Thyroid gland (tissue), 4 donors: ENCODE measurements at regions not wholly inside any gene's neighbourhood (a gene's known extent, or its start where the extent isn't known, plus 50 kb on each side); places are given as distances from the start of the nearest gene placed in this dataset.
"Not testable (repeated sequence)": the region's sequence is repeated elsewhere in the genome, so short reads cannot be mapped to it uniquely, and the experiment has no call there.

Source experiments
- DNase-seq, 2 donors: peaks; one replicate each; pipeline ENCODE4 v3.0.0-alpha.2; 2019
- H3K27ac ChIP-seq, 3 donors: fragments of 200-600 bp; sonication (generic); 1 replicate in 2 of 3; 2 replicates in 1 of 3; pipeline ENCODE4 v1.5.1; 2016 to 2019; ENCODE audit warnings: mild to moderate bottlenecking in 1 of 3, moderate library complexity in 1 of 3
- H3K27me3 ChIP-seq: fragments of 200-600 bp; sonication (generic); one replicate; pipeline ENCODE4 v1.5.1; 2019
- H3K36me3 ChIP-seq, 2 donors: fragments of 200-600 bp; sonication (generic); one replicate each; pipeline ENCODE4 v1.5.1; 2016 to 2019
- H3K4me1 ChIP-seq, 2 donors: fragments of 200-600 bp; sonication (generic); one replicate each; pipeline ENCODE4 v1.5.1; 2017 to 2019
- H3K4me3 ChIP-seq, 3 donors: fragments of 200-600 bp; sonication (generic); replicated peaks in 1 of 3; 1 replicate in 2 of 3; 2 replicates in 1 of 3; pipeline ENCODE4 v1.5.1; 2016; ENCODE audit warnings: mild to moderate bottlenecking in 1 of 3
- H3K9me3 ChIP-seq: fragments of 200-600 bp; sonication (generic); one replicate; pipeline ENCODE4 v1.5.1; 2017
- POLR2A ChIP-seq, 2 donors: fragments of 450-650 bp; IDR thresholded peaks; one replicate each; pipeline ENCODE4 v1.6.1; 2017; ENCODE audit warnings: antibody characterized with exemption in 2 of 2, mild to moderate bottlenecking in 2 of 2, moderate library complexity in 1 of 2
- whole genome bisulfite sequencing, 2 donors: methylation state at CpG; one replicate each; pipeline ENCODE4 v1.1.5; 2017; 5-methylcytosine and 5-hydroxymethylcytosine counted together
- intact Hi-C: fragments of 100-400 bp; cut with DNase I; formaldehyde crosslinking; loops from one replicate; pipeline ENCODE4 v1.15.1; 2023
- TF ChIP-seq, protein P1 (sequence below), 6 experiments: fragments of 200-600 bp in 3 of 6; fragments of 450-650 bp in 3 of 6; sonication (generic) in 3 of 6; IDR thresholded peaks; one replicate each; pipeline ENCODE4 v1.5.1; 2016 to 2019; ENCODE audit warnings: antibody characterized with exemption in 6 of 6, mild to moderate bottlenecking in 2 of 6, inconsistent platforms in 1 of 6, moderate library complexity in 1 of 6

DNA sequence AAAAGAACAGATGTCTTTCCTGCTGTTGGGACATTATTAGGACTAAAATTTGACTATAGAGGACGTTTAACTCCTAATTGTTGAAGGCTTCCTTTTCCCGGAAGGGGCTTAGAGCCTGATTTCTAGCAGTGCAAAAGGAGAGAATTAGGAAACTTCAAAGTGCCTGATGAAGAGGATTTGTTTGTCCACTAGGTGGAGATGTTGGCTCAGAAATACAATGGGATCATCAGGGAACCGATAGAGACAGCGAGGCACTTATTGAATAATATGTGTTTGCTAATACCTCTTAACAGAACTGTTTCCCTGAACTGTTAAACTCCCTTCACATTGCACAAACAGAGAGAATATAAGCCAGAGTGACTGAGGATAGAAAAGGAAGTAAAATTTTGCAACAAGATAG, 311.5 kb downstream of the KDM5D start:
- Histone ChIP-seq H3K4me3 (no peak overlapping the region), H3K27me3 (no peaks in the 10 kb centered on the region), H3K9me3 (no peaks in the 10 kb centered on the region), H3K4me1 (no peaks in the 10 kb centered on the region), H3K27ac (no peak overlapping the region), H3K36me3 (no peaks in the 10 kb centered on the region)
- 2 to 4% methylated on average over 4 of the region's 4 CpGs for WGBS, 2 donors
- intact Hi-C loops = no loop called here
- TF ChIP-seq, protein P1, sequence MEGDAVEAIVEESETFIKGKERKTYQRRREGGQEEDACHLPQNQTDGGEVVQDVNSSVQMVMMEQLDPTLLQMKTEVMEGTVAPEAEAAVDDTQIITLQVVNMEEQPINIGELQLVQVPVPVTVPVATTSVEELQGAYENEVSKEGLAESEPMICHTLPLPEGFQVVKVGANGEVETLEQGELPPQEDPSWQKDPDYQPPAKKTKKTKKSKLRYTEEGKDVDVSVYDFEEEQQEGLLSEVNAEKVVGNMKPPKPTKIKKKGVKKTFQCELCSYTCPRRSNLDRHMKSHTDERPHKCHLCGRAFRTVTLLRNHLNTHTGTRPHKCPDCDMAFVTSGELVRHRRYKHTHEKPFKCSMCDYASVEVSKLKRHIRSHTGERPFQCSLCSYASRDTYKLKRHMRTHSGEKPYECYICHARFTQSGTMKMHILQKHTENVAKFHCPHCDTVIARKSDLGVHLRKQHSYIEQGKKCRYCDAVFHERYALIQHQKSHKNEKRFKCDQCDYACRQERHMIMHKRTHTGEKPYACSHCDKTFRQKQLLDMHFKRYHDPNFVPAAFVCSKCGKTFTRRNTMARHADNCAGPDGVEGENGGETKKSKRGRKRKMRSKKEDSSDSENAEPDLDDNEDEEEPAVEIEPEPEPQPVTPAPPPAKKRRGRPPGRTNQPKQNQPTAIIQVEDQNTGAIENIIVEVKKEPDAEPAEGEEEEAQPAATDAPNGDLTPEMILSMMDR (IDR thresholded peaks at IDR 0.05) = peak in 2 of 6 experiments; percentile 39 to 50
- no peak for TF ChIP-seq POLR2A (IDR thresholded peaks at IDR 0.05)
- no peak for DNase-seq

DNA sequence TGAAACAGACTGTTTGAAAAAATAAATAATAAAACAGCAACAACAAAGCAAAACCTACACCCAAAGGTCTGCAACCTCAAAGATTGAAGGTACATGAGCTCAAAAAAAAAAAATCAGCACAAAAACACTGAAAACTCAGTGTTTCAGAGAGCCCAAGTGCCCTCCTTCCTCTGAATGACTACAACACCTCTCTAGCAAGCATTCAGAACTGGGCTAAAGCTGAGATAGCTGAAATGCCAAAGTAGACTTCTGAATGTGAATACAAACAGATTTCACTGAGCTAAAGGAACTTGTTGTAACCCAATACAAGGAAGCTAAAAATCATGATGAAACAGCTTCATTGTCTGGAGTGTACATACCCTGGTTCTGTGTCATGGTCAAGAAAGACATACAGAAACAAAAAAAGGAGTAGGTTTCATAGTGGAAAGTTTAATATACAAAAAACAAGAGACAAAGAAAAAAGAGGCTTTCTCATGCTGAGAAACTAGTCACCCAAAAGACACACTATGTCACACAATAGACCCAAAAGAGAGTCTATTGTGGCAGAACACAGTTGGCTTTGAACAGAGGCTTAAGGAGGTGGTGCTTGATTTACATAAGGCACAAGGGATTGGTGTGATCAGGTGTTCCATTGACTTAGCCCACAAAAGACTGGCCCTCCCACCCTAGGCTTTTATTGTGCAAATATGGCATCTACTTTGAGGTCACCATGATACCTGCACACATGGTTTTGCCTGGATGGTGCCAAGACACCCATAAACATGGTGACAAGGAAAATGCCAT, 316.6 kb downstream of the KDM5D start:
- no peaks in the 10 kb centered on the region for H3K9me3 ChIP-seq
- intact Hi-C loops = no loop called here
- H3K4me1 ChIP-seq = no peaks in the 10 kb centered on the region

DNA sequence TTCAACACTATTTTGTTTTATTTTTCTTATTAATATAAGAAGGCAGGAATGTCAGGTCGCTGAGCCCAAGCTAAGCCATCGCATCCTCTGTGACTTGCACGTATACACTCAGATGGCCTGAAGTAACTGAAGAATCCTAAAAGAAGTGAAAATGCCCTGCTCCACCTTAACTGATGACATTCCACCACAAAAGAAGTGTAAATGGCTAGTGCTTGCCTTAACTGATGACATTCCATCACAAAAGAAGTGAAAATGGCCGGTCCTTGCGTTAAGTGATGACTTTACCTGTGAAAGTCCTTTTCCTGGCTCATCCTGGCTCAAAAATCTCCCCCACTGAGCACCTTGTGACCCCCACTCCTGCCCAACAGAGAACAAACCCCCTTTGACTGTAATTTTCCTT, 317.3 kb downstream of the KDM5D start:
- H3K4me1 ChIP-seq, intact Hi-C loops, H3K36me3 ChIP-seq, H3K9me3 ChIP-seq, H3K4me3 ChIP-seq, H3K27ac ChIP-seq, DNase-seq, H3K27me3 ChIP-seq: not testable (repeated sequence)
- 54 to 59% methylated on average over 5 of the region's 5 CpGs for WGBS, 2 donors

More for the DNA sequence above, 316.6 kb downstream of the KDM5D start:
- Histone ChIP-seq H3K4me3 (no peak overlapping the region), H3K27me3 (no peaks in the 10 kb centered on the region), H3K27ac (no peak overlapping the region), H3K36me3 (no peaks in the 10 kb centered on the region)
- TF ChIP-seq, protein P1 (IDR thresholded peaks at IDR 0.05) = no peak
- no peak for TF ChIP-seq POLR2A (IDR thresholded peaks at IDR 0.05)
- no peak for DNase-seq

DNA sequence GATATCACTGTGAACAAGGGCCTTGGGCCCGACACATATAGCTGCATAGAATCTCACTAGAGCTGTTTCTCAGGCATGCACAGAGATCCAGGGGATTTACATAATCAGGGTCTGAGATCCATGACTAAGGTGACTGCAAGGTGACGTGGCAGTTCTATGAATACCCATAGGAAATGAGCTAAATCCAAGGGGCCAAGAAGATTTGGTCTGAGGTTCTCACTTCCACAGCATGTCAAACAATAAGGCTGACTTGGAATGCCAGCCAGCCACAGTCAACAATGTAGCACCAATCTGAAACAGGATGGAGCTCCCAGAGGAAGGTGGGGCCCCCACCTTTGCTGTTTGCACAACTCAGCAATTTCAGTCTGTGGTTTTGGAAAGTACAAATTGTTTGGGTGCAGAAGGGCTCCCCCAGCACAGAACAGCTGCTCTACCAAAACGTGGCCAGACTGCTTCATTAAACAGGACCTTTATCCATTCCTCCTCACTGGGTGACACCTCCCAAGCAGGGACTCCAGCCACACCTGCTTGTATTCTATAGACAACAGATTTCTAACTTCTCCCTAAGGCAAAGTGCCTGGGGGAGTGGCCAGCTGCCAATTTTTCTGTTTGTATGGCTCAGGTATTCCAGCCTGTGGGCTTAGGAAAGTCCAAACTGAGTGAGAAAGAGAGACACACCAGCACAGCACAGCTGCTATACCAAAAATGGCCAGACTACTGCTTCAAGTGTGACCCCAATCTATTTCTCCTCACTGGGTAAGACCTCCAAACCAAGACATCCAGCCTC, 333.4 kb downstream of the KDM5D start:
- Histone ChIP-seq H3K4me1 (no peaks in the 10 kb centered on the region), H3K9me3 (no peaks in the 10 kb centered on the region), H3K4me3 (no peak overlapping the region), H3K27me3 (no peaks in the 10 kb centered on the region), H3K36me3 (no peaks in the 10 kb centered on the region), H3K27ac (no peak overlapping the region)
- intact Hi-C loops = no loop called here
- TF ChIP-seq, protein P1 (IDR thresholded peaks at IDR 0.05) = no peak
- TF ChIP-seq POLR2A (IDR thresholded peaks at IDR 0.05) = no peak
- WGBS, 2 donors = 42 to 72% methylated on average over 2 to 3 of the region's 3 CpGs
- no peak for DNase-seq

DNA sequence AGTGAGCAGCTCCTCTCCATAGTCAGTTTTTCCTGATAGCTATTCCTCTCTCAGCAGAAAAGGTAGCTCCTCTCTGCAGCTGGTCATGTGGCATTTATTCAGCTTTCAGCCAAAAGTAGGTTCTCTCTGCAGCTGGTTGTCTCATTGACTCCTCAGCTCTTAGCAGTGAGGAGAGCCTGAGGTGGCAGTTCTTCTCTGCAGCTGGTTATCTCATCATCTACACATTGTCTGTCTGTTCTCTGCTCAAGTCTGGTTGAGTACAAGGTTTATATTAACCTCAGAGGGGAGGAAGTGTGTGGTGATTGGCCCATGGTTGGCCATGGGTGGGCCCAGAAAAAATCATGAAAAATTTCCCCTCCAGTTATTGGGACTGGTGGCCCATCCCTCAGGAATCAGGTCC, 338.3 kb downstream of the KDM5D start:
- Histone ChIP-seq H3K9me3 (no peaks in the 10 kb centered on the region), H3K4me3 (no peak overlapping the region), H3K27me3 (no peaks in the 10 kb centered on the region), H3K4me1 (no peaks in the 10 kb centered on the region), H3K27ac (no peak overlapping the region), H3K36me3 (no peaks in the 10 kb centered on the region)
- no peak for DNase-seq
- TF ChIP-seq, protein P1 (IDR thresholded peaks at IDR 0.05) = no peak
- TF ChIP-seq POLR2A (IDR thresholded peaks at IDR 0.05) = no peak
- intact Hi-C loops = no loop called here
